ENCODE measurements at regions not wholly inside any gene's neighbourhood (a gene's known extent, or its start where the extent isn't known, plus 50 kb on each side); places are given as distances from the start of the nearest gene placed in this dataset.

- no peak for ATAC-seq
These were observed 79.3 kb upstream of the ASAP2 start for GRCh38 chr2:9127316-9127715.

DNA sequence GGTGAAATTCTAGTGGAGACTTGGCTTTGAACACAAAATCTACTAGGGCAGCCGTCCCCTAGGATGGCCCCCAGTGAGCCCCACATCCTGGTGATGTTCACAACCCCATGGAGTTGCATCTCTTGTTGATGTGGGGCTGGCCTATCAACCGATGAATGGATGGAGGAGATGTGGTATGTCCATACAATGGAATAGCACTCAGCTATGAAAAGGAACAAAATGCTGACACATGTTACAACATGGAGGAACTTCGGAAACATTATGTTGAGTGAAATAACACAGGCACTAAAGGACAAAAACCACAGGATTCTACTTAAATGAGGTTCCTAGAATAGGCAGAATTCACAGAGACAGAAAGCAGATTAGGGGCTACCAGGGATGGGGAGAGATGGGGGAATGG, 80.1 kb upstream of the ASAP2 start:
- Histone ChIP-seq H3K36me3 (no peaks in the 10 kb centered on the region), H3K4me3 (no peak overlapping the region), H3K4me1 (no peaks in the 10 kb centered on the region), H3K27ac (no peak overlapping the region), H3K27me3 (ENCODE audit: low read depth) (no peaks in the 10 kb centered on the region), H3K9me3 (no peaks in the 10 kb centered on the region)
- intact Hi-C loops (cut with DNase I) = no loop called here
- DNase-seq = no peak
- TF ChIP-seq CTCF (IDR thresholded peaks at IDR 0.05) = no peak
- no peak for ATAC-seq

More at GRCh38 chr2:9127316-9127715, 79.3 kb upstream of the ASAP2 start:
- H3K27ac ChIP-seq = no peak overlapping the region
- H3K9me3 ChIP-seq = no peaks in the 10 kb centered on the region
- no peak for DNase-seq
- no peaks in the 10 kb centered on the region for H3K27me3 ChIP-seq (ENCODE audit: low read depth)
- no peak overlapping the region for H3K4me3 ChIP-seq
- H3K36me3 ChIP-seq = no peaks in the 10 kb centered on the region
- intact Hi-C loops (cut with DNase I) = no loop called here
- no peak for TF ChIP-seq CTCF (IDR thresholded peaks at IDR 0.05)
- no peaks in the 10 kb centered on the region for H3K4me1 ChIP-seq

DNA sequence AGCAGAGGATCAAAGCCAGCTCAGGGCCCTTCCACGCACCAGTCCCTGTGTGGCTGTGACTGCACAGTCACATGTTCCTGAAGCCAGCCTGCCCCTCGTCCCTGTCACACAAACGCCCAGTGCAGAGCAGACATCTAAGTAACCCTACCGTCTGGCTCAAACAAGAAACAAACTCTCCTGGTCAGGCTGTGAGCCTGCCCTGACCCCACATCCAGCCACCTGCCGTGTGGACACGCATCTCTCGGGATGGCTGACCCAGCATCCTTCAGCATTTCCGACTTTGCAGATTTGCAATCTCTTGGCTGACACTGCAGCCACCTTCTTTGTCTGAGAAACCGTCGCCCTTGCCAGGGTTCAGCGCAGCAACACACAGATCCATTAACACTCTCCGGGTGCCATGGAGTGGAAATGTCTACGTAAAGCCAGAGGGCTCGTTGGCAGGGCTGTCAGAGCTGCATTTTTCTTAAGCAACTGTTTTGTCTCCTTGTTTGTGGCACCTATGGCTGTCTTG, 82.3 kb upstream of the ASAP2 start:
- H3K4me3 ChIP-seq = no peak overlapping the region
- no peak for ATAC-seq
- H3K9me3 ChIP-seq = no peaks in the 10 kb centered on the region
- intact Hi-C loops (cut with DNase I) = no loop called here
- H3K4me1 ChIP-seq = no peaks in the 10 kb centered on the region
- no peak for DNase-seq
- no peak overlapping the region for H3K27ac ChIP-seq
- no peaks in the 10 kb centered on the region for H3K27me3 ChIP-seq (ENCODE audit: low read depth)
- no peak for TF ChIP-seq CTCF (IDR thresholded peaks at IDR 0.05)
- H3K36me3 ChIP-seq = no peaks in the 10 kb centered on the region

DNA sequence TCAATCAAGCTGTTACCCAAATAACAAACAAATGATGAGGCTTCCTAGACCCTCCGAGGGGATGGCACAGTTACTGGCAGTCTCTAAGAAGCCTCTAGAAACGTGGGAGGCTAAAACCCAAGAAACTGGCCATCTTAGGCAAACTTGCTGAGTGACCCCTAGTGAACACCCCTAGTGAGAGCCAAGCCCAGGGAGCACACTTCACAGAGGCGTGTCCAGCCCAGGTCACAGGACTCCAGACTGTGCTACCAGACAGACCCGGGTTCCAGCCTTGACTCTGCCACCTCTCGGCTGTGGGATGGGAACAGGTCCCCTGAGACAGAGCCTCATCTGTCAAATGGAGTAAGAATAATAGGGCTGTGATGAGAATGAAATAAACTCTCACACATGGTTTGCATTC, 83.5 kb upstream of the ASAP2 start:
- no peak for DNase-seq
- peak in 1 of 2 donors; percentile 47 for ATAC-seq
- H3K9me3 ChIP-seq = no peaks in the 10 kb centered on the region
- H3K27me3 ChIP-seq (ENCODE audit: low read depth) = no peaks in the 10 kb centered on the region
- no peak overlapping the region for H3K4me3 ChIP-seq
- no peaks in the 10 kb centered on the region for H3K36me3 ChIP-seq
- H3K4me1 ChIP-seq = no peaks in the 10 kb centered on the region
- H3K27ac ChIP-seq = no peak overlapping the region
- TF ChIP-seq CTCF (IDR thresholded peaks at IDR 0.05) = no peak
- intact Hi-C loops (cut with DNase I) = no loop called here

GRCh38 chr2:9122367-9122766, 84.2 kb upstream of the ASAP2 start:
- intact Hi-C loops (cut with DNase I) = no loop called here
- no peak for TF ChIP-seq CTCF (IDR thresholded peaks at IDR 0.05)
- Histone ChIP-seq H3K27ac (no peak overlapping the region), H3K27me3 (ENCODE audit: low read depth) (no peaks in the 10 kb centered on the region), H3K9me3 (no peaks in the 10 kb centered on the region), H3K36me3 (no peaks in the 10 kb centered on the region), H3K4me1 (no peaks in the 10 kb centered on the region), H3K4me3 (no peak overlapping the region)
- DNase-seq = no peak
- no peak for ATAC-seq

Measured in lower lobe of right lung (tissue), 2 donors.